Colonic mucosa (tissue), 4 donors: ENCODE measurements at regions not wholly inside any gene's neighbourhood (a gene's known extent, or its start where the extent isn't known, plus 50 kb on each side); places are given as distances from the start of the nearest gene placed in this dataset.

ENCODE experiments used
- DNase-seq: peaks from one replicate; pipeline ENCODE4 v3.0.0-alpha.2; 2020
- H3K27ac ChIP-seq: fragments of 200-600 bp; one replicate; pipeline ENCODE4 v1.8.0; 2021
- H3K27me3 ChIP-seq: fragments of 200-600 bp; one replicate; pipeline ENCODE4 v1.8.0; 2021
- H3K36me3 ChIP-seq: fragments of 200-600 bp; one replicate; pipeline ENCODE4 v1.8.0; 2021
- H3K4me1 ChIP-seq: fragments of 200-600 bp; one replicate; pipeline ENCODE4 v1.8.0; 2021; ENCODE audit warnings: mild to moderate bottlenecking
- H3K4me3 ChIP-seq: fragments of 200-600 bp; one replicate; pipeline ENCODE4 v1.8.0; 2021
- H3K9ac ChIP-seq, 2 donors: one replicate each; pipeline ENCODE4 v1.7.0; 2013; ENCODE audit warnings: control low read depth in 2 of 2, low read depth in 2 of 2, low read length in 2 of 2
- H3K9me3 ChIP-seq: fragments of 200-600 bp; one replicate; pipeline ENCODE4 v1.8.0; 2021
- intact Hi-C: fragments of 100-400 bp; cut with DNase I; formaldehyde crosslinking; loops from one replicate; pipeline ENCODE4 v1.14.1; 2022
- TF ChIP-seq, protein P1 (sequence below): fragments of 200-600 bp; IDR thresholded peaks from one replicate; pipeline ENCODE4 v1.8.0; 2022; ENCODE audit warnings: antibody characterized with exemption, mild to moderate bottlenecking
- donor health status: healthy.
- donor health status: DM: no; HTN: no; CAD: no.
- donor health status: DM: no; HTN: no; CAD: no.

DNA sequence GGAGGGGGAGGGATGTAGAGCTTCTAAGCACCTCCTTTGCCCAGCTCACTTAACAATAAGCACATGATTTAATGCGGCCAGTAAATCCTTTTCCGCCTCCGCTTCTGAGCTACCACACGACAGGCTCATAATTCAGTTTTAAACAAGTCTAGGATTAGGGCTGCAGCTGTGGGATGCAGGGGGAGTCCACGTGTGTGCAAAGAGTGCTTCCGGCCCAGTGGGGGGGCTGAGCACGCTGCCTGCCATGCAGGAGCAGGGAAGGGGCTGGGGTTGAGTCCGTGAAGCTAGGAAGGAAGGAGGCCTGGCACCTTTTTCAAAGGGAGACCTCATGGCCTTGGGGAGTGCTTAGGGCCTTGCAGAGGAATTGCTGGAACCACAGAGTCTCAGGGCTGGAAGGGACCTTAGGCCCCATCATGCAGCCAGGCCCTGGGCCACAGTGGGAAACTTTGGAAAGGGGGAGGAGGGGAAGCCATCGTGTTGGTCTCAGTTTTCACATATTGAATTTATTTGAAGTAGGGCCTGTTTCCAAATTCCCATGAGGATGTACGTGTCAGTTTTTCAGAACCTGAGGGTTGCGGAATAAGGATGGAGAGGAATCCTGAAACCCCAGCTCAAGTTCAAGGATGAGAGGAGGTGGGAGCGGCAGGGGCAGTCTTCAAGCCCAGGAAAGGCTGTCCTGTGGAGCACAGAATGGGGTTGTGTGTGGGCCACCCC lies 96.1 kb downstream of the VEGFA start:
- no peaks in the 10 kb centered on the region for H3K9me3 ChIP-seq
- no peak overlapping the region for H3K9ac ChIP-seq
- no peaks in the 10 kb centered on the region for H3K27me3 ChIP-seq
- TF ChIP-seq, protein P1, sequence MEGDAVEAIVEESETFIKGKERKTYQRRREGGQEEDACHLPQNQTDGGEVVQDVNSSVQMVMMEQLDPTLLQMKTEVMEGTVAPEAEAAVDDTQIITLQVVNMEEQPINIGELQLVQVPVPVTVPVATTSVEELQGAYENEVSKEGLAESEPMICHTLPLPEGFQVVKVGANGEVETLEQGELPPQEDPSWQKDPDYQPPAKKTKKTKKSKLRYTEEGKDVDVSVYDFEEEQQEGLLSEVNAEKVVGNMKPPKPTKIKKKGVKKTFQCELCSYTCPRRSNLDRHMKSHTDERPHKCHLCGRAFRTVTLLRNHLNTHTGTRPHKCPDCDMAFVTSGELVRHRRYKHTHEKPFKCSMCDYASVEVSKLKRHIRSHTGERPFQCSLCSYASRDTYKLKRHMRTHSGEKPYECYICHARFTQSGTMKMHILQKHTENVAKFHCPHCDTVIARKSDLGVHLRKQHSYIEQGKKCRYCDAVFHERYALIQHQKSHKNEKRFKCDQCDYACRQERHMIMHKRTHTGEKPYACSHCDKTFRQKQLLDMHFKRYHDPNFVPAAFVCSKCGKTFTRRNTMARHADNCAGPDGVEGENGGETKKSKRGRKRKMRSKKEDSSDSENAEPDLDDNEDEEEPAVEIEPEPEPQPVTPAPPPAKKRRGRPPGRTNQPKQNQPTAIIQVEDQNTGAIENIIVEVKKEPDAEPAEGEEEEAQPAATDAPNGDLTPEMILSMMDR, result no peak
- intact Hi-C loops, result no loop called here
- no peaks in the 10 kb centered on the region for H3K36me3 ChIP-seq
- H3K4me3 ChIP-seq, result no peak overlapping the region
- no peak overlapping the region for H3K27ac ChIP-seq
- no peak for DNase-seq
- H3K4me1 ChIP-seq, result no peaks in the 10 kb centered on the region

DNA sequence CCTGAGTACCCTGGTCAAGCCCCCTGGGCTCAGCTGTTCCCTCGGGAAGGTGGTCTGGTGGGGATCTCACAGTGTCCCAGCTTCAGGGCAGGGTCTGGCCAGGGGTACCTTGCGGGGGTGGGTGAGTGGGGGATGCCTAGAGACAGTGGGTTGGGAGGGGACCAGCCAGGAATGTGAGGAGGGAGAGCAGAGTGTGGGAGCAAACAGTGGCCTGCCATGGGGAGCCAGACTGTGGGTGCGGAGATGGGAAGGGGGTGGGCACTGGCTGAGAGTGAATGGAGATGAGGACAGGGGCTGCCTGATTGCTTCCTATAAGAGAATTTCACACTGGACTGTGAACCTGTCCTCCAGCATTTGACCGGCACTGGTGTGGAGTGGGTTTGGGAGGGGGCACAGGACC lies 95.1 kb downstream of the VEGFA start:
- intact Hi-C loops, result no loop called here
- DNase-seq, result no peak
- TF ChIP-seq, protein P1, result no peak

DNA sequence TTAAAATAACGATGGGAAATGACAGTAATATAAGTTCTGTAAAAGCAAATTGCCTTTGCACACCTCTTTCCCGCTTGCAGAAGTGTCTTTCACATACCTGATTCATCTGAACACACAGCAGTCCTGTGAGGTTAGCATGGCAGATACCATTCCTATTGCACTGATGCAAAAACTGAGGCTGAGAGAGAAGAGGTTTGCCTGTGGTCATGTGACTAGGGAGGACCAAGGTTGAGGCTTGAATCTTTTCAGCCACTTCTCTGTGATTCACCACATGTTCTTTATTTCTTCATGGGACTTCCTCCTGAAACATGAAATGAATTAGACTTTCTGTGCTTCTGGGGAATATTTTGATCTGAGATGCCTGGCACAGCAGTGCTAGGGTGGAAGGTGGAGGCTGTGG lies 92.9 kb downstream of the VEGFA start:
- Histone ChIP-seq H3K36me3 (no peaks in the 10 kb centered on the region), H3K27ac (no peak overlapping the region), H3K4me3 (no peak overlapping the region), H3K27me3 (no peaks in the 10 kb centered on the region), H3K9me3 (no peaks in the 10 kb centered on the region), H3K4me1 (no peaks in the 10 kb centered on the region), H3K9ac (no peak overlapping the region)
- intact Hi-C loops, result no loop called here
- TF ChIP-seq, protein P1, result no peak
- no peak for DNase-seq

More for the DNA sequence above, 95.1 kb downstream of the VEGFA start:
- no peaks in the 10 kb centered on the region for H3K9me3 ChIP-seq
- H3K27ac ChIP-seq, result no peak overlapping the region
- no peak overlapping the region for H3K9ac ChIP-seq
- H3K36me3 ChIP-seq, result no peaks in the 10 kb centered on the region
- no peaks in the 10 kb centered on the region for H3K27me3 ChIP-seq
- no peak overlapping the region for H3K4me3 ChIP-seq
- H3K4me1 ChIP-seq, result no peaks in the 10 kb centered on the region

DNA sequence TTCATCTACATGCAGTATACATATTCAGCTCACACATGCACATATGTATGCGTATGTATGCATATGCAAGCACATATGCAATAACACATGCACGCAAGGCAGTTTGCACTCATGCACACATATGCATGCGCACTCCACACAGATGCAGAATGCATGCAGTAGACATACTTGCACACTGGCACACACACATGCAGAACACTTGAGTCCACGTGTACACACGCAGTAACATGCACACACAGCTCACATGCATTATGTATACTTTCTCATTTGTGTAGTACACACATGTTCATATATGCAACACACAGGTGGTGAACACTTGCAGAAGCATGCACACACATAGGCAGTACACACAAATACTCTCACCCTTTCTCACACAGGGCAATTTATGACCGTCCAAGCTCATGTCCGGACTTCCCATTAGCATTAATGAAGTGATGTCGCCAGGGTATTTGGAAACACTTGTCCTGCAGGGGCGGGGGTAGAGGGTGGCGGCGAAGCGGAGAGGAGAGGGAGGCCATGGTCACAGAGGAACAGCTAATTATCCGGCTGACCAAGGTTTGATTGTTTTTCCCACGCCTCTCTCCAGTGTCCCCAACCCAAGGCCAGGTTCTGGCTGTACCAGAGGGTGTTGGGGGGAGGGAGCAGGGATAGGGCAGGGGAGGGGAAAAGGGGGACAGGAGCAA lies 91.3 kb downstream of the VEGFA start:
- TF ChIP-seq, protein P1, result no peak
- no peaks in the 10 kb centered on the region for H3K36me3 ChIP-seq
- H3K9me3 ChIP-seq, result no peaks in the 10 kb centered on the region
- H3K9ac ChIP-seq, result no peak overlapping the region
- no peaks in the 10 kb centered on the region for H3K27me3 ChIP-seq
- H3K4me1 ChIP-seq, result no peaks in the 10 kb centered on the region
- H3K4me3 ChIP-seq, result no peak overlapping the region
- intact Hi-C loops, result no loop called here
- no peak overlapping the region for H3K27ac ChIP-seq
- no peak for DNase-seq

DNA sequence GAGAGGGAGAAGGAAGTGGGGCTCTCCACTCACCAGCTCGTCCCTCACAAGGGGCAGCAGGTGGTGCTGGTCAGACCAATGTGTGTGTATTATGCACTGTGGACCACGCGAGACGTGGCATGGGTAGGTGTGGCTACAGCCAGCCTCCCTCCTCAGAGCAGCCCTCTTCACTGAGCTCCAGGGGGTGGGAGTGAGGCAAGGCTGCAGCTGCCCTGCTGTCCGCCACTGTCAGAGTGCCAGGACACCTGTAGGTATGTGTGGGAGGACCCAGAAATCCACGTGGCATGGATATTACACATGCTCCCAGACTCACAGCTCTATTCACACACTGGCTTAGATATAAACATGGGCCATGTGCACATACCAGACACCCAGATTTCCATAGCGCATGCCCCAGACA lies 90.3 kb downstream of the VEGFA start:
- intact Hi-C loops, result no loop called here
- no peak for DNase-seq

More for the DNA sequence above, 90.3 kb downstream of the VEGFA start:
- Histone ChIP-seq H3K27ac (no peak overlapping the region), H3K9me3 (no peaks in the 10 kb centered on the region), H3K27me3 (no peaks in the 10 kb centered on the region), H3K36me3 (no peaks in the 10 kb centered on the region), H3K4me3 (no peak overlapping the region), H3K4me1 (no peaks in the 10 kb centered on the region), H3K9ac (no peak overlapping the region)
- TF ChIP-seq, protein P1, result no peak
